ENCODE measurements at regions not wholly inside any gene's neighbourhood (a gene's known extent, or its start where the extent isn't known, plus 50 kb on each side); places are given as distances from the start of the nearest gene placed in this dataset.

GRCh38 chr5:125595095-125595494, 828.1 kb upstream of the GRAMD2B start:
- no peak for DNase-seq

GRCh38 chr5:125595845-125596244, 827.4 kb upstream of the GRAMD2B start:
- no peak for DNase-seq

- no peak for DNase-seq
Observed at GRCh38 chr5:125597338-125597737, 825.9 kb upstream of the GRAMD2B start.

GRCh38 chr5:125600559-125600958, 822.6 kb upstream of the GRAMD2B start:
- no peak for DNase-seq

GRCh38 chr5:125602184-125602583, 821.0 kb upstream of the GRAMD2B start:
- no peak for DNase-seq

GRCh38 chr5:125603321-125603720, 819.9 kb upstream of the GRAMD2B start:
- DNase-seq: no peak

GRCh38 chr5:125604104-125604503, 819.1 kb upstream of the GRAMD2B start:
- no peak for DNase-seq

GRCh38 chr5:125607018-125607417, 816.2 kb upstream of the GRAMD2B start:
- DNase-seq: no peak

GRCh38 chr5:125609011-125609410, 814.2 kb upstream of the GRAMD2B start:
- DNase-seq: no peak

- no peak for DNase-seq
Observed at GRCh38 chr5:125610892-125611291, 812.3 kb upstream of the GRAMD2B start.

GRCh38 chr5:125611541-125611940, 811.7 kb upstream of the GRAMD2B start:
- no peak for DNase-seq

GRCh38 chr5:125612181-125612721, 811.0 kb upstream of the GRAMD2B start:
- no peak for DNase-seq

- no peak for DNase-seq
Observed at GRCh38 chr5:125612776-125613175, 810.4 kb upstream of the GRAMD2B start.

GRCh38 chr5:125630237-125630636, 793.0 kb upstream of the GRAMD2B start:
- no peak for DNase-seq

GRCh38 chr5:125633523-125633922, 789.7 kb upstream of the GRAMD2B start:
- DNase-seq: no peak

- DNase-seq: peak; percentile 70
Observed at GRCh38 chr5:125634216-125634835, 788.9 kb upstream of the GRAMD2B start.

GRCh38 chr5:125639858-125640257, 783.4 kb upstream of the GRAMD2B start:
- DNase-seq: no peak

GRCh38 chr5:125652761-125653160, 770.4 kb upstream of the GRAMD2B start:
- DNase-seq: no peak

GRCh38 chr5:125654392-125654791, 768.8 kb upstream of the GRAMD2B start:
- no peak for DNase-seq

GRCh38 chr5:125655156-125655555, 768.1 kb upstream of the GRAMD2B start:
- no peak for DNase-seq

GRCh38 chr5:125657936-125658335, 765.3 kb upstream of the GRAMD2B start:
- no peak for DNase-seq

GRCh38 chr5:125659316-125660023, 763.7 kb upstream of the GRAMD2B start:
- no peak for DNase-seq

- no peak for DNase-seq
Observed at GRCh38 chr5:125660231-125660895, 762.8 kb upstream of the GRAMD2B start.

GRCh38 chr5:125661584-125661983, 761.6 kb upstream of the GRAMD2B start:
- DNase-seq: no peak

Measured in NCI-H2081 treated with DMSO at 0.1 percent for 48 hours (cell line).